ENCODE measurements at regions not wholly inside any gene's neighbourhood (a gene's known extent, or its start where the extent isn't known, plus 50 kb on each side); places are given as distances from the start of the nearest gene placed in this dataset.

DNA sequence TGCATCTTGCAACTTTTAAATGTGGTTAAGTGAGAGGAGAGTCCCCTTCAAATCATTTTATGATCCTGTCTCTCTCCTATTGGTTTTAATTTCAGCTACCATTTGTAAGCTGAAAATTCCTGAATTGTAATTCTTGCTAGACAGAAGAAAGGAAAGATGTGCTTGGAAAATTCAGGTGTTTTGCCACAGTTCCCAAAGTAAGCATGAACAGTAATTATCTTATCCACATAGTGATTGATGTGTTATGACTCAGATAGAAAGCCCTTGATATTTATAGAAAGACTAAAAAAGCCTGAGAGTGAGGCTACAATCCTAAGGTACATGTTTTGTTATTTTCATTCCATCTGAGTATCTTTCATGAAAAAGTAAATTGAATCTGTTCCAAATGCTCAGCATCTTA, 492.5 kb downstream of the MAT2B start (continued):
- TF ChIP-seq, protein P1, sequence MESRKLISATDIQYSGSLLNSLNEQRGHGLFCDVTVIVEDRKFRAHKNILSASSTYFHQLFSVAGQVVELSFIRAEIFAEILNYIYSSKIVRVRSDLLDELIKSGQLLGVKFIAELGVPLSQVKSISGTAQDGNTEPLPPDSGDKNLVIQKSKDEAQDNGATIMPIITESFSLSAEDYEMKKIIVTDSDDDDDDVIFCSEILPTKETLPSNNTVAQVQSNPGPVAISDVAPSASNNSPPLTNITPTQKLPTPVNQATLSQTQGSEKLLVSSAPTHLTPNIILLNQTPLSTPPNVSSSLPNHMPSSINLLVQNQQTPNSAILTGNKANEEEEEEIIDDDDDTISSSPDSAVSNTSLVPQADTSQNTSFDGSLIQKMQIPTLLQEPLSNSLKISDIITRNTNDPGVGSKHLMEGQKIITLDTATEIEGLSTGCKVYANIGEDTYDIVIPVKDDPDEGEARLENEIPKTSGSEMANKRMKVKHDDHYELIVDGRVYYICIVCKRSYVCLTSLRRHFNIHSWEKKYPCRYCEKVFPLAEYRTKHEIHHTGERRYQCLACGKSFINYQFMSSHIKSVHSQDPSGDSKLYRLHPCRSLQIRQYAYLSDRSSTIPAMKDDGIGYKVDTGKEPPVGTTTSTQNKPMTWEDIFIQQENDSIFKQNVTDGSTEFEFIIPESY (IDR thresholded peaks at IDR 0.05), result no peak

DNA sequence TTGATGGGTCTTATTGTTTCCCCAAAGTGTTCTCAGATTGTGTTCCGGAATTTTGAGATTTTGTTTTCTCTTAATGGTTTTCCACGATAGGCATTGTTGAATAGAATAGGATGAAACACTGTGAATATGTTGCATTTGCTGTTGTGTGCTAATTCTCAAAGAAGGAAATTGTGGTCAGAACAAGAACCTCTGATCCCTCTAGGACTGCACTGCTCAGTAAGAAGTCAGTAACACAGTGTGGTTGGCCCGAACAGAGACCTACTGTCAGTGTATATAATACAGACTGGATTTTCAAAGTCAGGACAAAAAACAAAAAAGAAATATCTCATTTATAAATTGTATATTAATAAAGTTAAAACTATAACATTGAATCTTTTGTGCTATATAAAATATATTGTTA, 494.8 kb downstream of the MAT2B start:
- Histone ChIP-seq H3K27ac (ENCODE audit: low read depth in 1 of 2, low read length in 2 of 2) (no peak overlapping the region), H3K4me3 (ENCODE audit: low read depth in 1 of 3, low read length in 3 of 3) (no peak overlapping the region), H3K36me3 (ENCODE audit: control insufficient read depth in 4 of 4, insufficient read depth in 3 of 4, low read depth in 1 of 4, low read length in 3 of 4) (no peaks in the 10 kb centered on the region), H3K27me3 (ENCODE audit: control insufficient read depth in 4 of 4, insufficient read depth in 4 of 4, low read length in 3 of 4) (no peaks in the 10 kb centered on the region), H3K9me3 (ENCODE audit: control insufficient read depth in 4 of 4, low read length in 3 of 4) (no peaks in the 10 kb centered on the region), H3K9ac (ENCODE audit: low read depth in 1 of 2, low read length in 2 of 2) (no peak overlapping the region), H3K4me1 (ENCODE audit: control insufficient read depth in 4 of 4, insufficient read depth in 4 of 4, low read length in 3 of 4) (no peaks in the 10 kb centered on the region)
- no peak for TF ChIP-seq HNF4A (conservative IDR thresholded peaks at IDR 0.05)
- no peak for TF ChIP-seq SP1 (IDR thresholded peaks at IDR 0.05)
- TF ChIP-seq, protein P2, sequence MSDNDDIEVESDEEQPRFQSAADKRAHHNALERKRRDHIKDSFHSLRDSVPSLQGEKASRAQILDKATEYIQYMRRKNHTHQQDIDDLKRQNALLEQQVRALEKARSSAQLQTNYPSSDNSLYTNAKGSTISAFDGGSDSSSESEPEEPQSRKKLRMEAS (IDR thresholded peaks at IDR 0.05), result no peak
- no peak for TF ChIP-seq FOXA2 (IDR thresholded peaks at IDR 0.05)
- no peak for TF ChIP-seq TAF1 (conservative IDR thresholded peaks at IDR 0.05)
- TF ChIP-seq, protein P1 (IDR thresholded peaks at IDR 0.05), result no peak
- TF ChIP-seq YY1 (IDR thresholded peaks at IDR 0.05), result no peak
- TF ChIP-seq NR2F2 (IDR thresholded peaks at IDR 0.05), result no peak
- TF ChIP-seq, protein P3, sequence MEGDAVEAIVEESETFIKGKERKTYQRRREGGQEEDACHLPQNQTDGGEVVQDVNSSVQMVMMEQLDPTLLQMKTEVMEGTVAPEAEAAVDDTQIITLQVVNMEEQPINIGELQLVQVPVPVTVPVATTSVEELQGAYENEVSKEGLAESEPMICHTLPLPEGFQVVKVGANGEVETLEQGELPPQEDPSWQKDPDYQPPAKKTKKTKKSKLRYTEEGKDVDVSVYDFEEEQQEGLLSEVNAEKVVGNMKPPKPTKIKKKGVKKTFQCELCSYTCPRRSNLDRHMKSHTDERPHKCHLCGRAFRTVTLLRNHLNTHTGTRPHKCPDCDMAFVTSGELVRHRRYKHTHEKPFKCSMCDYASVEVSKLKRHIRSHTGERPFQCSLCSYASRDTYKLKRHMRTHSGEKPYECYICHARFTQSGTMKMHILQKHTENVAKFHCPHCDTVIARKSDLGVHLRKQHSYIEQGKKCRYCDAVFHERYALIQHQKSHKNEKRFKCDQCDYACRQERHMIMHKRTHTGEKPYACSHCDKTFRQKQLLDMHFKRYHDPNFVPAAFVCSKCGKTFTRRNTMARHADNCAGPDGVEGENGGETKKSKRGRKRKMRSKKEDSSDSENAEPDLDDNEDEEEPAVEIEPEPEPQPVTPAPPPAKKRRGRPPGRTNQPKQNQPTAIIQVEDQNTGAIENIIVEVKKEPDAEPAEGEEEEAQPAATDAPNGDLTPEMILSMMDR (IDR thresholded peaks at IDR 0.05; ENCODE audit: low read depth, low read length, missing input control), result no peak
- no peak for TF ChIP-seq FOXA1 (IDR thresholded peaks at IDR 0.05)
- no peak for TF ChIP-seq HNF4G (IDR thresholded peaks at IDR 0.05)
- no peak for TF ChIP-seq EGR1 (IDR thresholded peaks at IDR 0.05; ENCODE audit: low read depth in 2 of 2)
- no peak for TF ChIP-seq RAD21 (IDR thresholded peaks at IDR 0.05)
- TF ChIP-seq RXRA (IDR thresholded peaks at IDR 0.05), result no peak
- TF ChIP-seq, protein P4, sequence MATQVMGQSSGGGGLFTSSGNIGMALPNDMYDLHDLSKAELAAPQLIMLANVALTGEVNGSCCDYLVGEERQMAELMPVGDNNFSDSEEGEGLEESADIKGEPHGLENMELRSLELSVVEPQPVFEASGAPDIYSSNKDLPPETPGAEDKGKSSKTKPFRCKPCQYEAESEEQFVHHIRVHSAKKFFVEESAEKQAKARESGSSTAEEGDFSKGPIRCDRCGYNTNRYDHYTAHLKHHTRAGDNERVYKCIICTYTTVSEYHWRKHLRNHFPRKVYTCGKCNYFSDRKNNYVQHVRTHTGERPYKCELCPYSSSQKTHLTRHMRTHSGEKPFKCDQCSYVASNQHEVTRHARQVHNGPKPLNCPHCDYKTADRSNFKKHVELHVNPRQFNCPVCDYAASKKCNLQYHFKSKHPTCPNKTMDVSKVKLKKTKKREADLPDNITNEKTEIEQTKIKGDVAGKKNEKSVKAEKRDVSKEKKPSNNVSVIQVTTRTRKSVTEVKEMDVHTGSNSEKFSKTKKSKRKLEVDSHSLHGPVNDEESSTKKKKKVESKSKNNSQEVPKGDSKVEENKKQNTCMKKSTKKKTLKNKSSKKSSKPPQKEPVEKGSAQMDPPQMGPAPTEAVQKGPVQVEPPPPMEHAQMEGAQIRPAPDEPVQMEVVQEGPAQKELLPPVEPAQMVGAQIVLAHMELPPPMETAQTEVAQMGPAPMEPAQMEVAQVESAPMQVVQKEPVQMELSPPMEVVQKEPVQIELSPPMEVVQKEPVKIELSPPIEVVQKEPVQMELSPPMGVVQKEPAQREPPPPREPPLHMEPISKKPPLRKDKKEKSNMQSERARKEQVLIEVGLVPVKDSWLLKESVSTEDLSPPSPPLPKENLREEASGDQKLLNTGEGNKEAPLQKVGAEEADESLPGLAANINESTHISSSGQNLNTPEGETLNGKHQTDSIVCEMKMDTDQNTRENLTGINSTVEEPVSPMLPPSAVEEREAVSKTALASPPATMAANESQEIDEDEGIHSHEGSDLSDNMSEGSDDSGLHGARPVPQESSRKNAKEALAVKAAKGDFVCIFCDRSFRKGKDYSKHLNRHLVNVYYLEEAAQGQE (IDR thresholded peaks at IDR 0.05), result no peak
- TF ChIP-seq JUND (IDR thresholded peaks at IDR 0.05), result no peak
- TF ChIP-seq, protein P5, sequence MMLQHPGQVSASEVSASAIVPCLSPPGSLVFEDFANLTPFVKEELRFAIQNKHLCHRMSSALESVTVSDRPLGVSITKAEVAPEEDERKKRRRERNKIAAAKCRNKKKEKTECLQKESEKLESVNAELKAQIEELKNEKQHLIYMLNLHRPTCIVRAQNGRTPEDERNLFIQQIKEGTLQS (IDR thresholded peaks at IDR 0.05), result no peak
- TF ChIP-seq GABPA (IDR thresholded peaks at IDR 0.05 in 1 of 2, conservative IDR thresholded peaks at IDR 0.05 in 1 of 2), result no peak
- no peak for DNase-seq (ENCODE audit: low spot score)
- 73% methylated on average over 3 of the region's 3 CpGs for WGBS

All from liver (tissue), 8 donors.